ENCODE measurements at regions not wholly inside any gene's neighbourhood (a gene's known extent, or its start where the extent isn't known, plus 50 kb on each side); places are given as distances from the start of the nearest gene placed in this dataset.
A peak's percentile ranks its signal among the peaks of the same experiment; 100 is the strongest.

DNA sequence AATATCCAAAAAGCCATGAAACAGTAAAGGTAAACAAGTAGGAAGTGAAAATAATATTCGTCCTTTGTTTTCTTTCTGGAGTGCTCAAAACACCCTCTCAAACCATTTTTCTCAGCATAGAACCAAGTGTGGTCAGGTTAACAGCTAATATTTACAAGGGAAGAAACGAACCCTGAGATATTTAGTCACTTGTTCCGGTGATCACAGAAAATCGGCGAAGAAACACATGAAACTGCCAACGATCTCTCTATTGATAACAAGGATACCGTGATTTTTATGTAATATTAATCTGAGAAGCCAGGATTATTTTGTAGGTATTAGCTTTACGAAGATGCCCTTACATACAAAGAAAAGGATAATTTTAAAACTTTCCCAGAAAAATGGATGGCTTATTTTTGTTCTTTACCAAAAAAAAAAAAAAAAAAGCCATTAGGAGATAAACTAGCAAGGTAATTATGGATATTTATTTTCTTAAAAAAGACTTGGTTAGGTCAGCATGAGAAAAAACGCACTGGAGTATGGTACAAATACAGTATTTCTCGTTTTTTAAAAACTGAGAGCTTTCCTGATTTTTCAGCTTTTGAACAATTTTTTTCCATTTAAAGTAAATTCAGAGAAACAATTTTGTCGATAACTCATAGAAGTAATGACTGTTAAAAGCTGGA is 107.3 kb upstream of the HNRNPU start:
- Mint-ChIP-seq H3K27me3 (ENCODE audit: low read depth) (no peaks in the 10 kb centered on the region), H3K4me3 (peak overlapping the region; percentile 88 to 95 (median 93)), H3K9me3 (no peaks in the 10 kb centered on the region), H3K4me1 (peaks cover 32% of the 10 kb centered on the region), H3K36me3 (ENCODE audit: low read depth) (peaks cover under 1% of the 10 kb centered on the region), H3K27ac (peak overlapping the region; percentile 99 to 100 (median 100))
- TF ChIP-seq CTCF (IDR thresholded peaks at IDR 0.05; ENCODE audit: unreplicated experiment in 3 of 3) = no peak

GRCh38 chr1:244970744-244971551 is 106.6 kb upstream of the HNRNPU start:
- Mint-ChIP-seq H3K36me3 (ENCODE audit: low read depth) (no peaks in the 10 kb centered on the region), H3K9me3 (no peaks in the 10 kb centered on the region), H3K4me1 (peaks cover 32% of the 10 kb centered on the region), H3K4me3 (peak overlapping the region; percentile 88 to 95 (median 93)), H3K27ac (peak overlapping the region; percentile 99 to 100 (median 100)), H3K27me3 (ENCODE audit: low read depth) (no peaks in the 10 kb centered on the region)
- peak; percentile 39 to 61 (median 47) for TF ChIP-seq CTCF (IDR thresholded peaks at IDR 0.05; ENCODE audit: unreplicated experiment in 3 of 3)

- Mint-ChIP-seq H3K27ac (peak overlapping the region; percentile 99 to 100 (median 100)), H3K36me3 (ENCODE audit: low read depth) (no peaks in the 10 kb centered on the region), H3K9me3 (no peaks in the 10 kb centered on the region), H3K4me3 (peak overlapping the region; percentile 88 to 97 (median 95)), H3K27me3 (ENCODE audit: low read depth) (no peaks in the 10 kb centered on the region), H3K4me1 (peaks cover 32% of the 10 kb centered on the region)
- TF ChIP-seq CTCF (IDR thresholded peaks at IDR 0.05; ENCODE audit: unreplicated experiment in 3 of 3) = no peak
Observed at GRCh38 chr1:244970236-244970743, 105.9 kb upstream of the HNRNPU start.

DNA sequence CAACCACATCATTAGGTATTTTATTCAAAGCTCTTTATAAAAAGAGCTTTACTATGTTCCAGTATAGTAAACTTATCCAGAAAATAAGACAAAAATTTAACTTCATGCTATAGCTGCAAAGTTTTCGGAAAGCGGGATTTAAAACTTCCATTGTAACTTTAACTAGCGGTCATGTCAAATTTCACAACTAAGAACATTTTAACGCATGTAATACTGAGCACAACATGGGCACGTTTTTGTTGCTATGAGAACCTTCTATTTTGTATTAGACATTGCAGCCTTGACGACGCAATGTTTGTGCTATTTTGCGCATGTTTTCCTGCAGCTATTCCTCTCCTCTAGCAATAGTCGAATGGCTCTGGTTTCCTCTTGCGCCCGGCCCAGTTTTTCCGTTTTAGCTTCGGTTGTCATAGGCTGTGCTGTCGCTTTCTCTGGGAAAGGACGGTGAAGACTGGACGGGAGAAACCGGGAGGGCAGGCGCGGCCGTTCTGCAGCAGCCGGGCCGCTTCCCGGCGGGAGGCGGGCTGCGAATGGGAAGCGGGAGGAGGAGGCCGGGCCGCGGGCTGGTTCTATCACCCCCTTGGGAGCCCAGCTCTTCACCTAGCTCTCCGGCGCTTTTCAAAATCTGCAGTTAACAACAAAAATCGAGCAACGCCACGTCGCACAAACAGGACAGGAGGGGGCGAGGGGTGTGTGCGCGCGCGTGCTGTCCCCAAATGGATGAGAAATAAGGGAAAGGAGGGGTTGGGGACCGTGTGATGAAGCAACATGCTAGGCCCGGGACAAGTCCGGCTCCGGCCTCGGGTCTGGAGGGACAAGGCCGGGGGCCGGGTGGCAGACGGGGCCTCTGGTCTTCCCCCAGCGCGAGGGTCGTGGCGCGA is 105.3 kb upstream of the HNRNPU start:
- no peak for TF ChIP-seq CTCF (IDR thresholded peaks at IDR 0.05; ENCODE audit: unreplicated experiment in 3 of 3)
- no peaks in the 10 kb centered on the region for H3K9me3 Mint-ChIP-seq
- H3K27me3 Mint-ChIP-seq (ENCODE audit: low read depth) = no peaks in the 10 kb centered on the region
- peak overlapping the region; percentile 88 to 97 (median 95) for H3K4me3 Mint-ChIP-seq
- no peaks in the 10 kb centered on the region for H3K36me3 Mint-ChIP-seq (ENCODE audit: low read depth)
- H3K27ac Mint-ChIP-seq = peak overlapping the region; percentile 99 to 100 (median 100)
- peaks cover 33% of the 10 kb centered on the region for H3K4me1 Mint-ChIP-seq

DNA sequence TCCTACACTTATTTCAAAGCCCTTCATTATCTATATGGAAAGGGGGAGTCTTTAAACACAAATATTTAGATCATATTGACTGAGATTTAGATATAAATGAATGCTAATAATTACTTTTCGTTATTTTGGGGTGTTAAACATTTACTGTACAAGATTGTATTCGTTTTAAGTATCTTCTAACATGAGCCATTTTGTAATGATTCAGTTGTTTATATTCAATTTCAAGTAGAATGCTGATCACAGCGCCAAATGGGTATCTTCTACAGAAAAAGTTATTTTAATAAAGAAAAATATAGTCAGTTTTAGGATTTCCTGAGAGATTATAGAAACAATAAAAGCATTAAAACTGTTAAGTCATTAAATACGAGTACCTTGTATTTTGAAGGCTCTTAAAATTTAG is 104.5 kb upstream of the HNRNPU start:
- peak overlapping the region; percentile 88 to 97 (median 95) for H3K4me3 Mint-ChIP-seq
- no peaks in the 10 kb centered on the region for H3K9me3 Mint-ChIP-seq
- peaks cover 40% of the 10 kb centered on the region for H3K4me1 Mint-ChIP-seq

More for the DNA sequence above, 104.5 kb upstream of the HNRNPU start:
- Mint-ChIP-seq H3K36me3 (ENCODE audit: low read depth) (no peaks in the 10 kb centered on the region), H3K27me3 (ENCODE audit: low read depth) (no peaks in the 10 kb centered on the region), H3K27ac (peak overlapping the region; percentile 99 to 100 (median 100))
- TF ChIP-seq CTCF (IDR thresholded peaks at IDR 0.05; ENCODE audit: unreplicated experiment in 3 of 3) = no peak

Measured in nephron (organoid).